HG03097 (cell line): ENCODE measurements at regions not wholly inside any gene's neighbourhood (a gene's known extent, or its start where the extent isn't known, plus 50 kb on each side); places are given as distances from the start of the nearest gene placed in this dataset.
"Not testable (repeated sequence)": the region's sequence is repeated elsewhere in the genome, so short reads cannot be mapped to it uniquely, and the experiment has no call there.

Experiments
- ATAC-seq: cut with Tn5 transposase; IDR thresholded peaks from one replicate; pipeline ENCODE4 v1.9.1; 2021; ENCODE audit not compliant: unreplicated experiment, low FRiP score

DNA sequence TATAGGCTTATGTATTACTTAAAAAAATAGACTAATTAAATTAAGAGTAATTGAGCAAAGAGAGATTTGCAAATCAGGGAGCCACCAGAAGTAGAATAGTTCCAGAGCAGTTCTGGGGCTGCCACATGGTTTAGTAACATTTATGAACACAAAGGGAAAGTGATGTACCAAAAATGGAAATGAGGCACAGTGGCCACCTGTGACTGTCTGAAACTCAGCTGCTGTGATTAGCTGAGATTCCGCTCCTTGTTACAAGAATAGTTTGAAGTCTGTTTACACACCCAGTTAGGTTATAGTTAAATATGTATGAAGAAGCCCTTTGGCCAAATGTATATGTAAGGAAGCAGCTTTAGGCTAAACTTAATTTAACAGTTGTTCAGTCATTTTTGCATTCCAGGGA, 901.5 kb upstream of the CHORDC1 start:
- ATAC-seq, result no peak

DNA sequence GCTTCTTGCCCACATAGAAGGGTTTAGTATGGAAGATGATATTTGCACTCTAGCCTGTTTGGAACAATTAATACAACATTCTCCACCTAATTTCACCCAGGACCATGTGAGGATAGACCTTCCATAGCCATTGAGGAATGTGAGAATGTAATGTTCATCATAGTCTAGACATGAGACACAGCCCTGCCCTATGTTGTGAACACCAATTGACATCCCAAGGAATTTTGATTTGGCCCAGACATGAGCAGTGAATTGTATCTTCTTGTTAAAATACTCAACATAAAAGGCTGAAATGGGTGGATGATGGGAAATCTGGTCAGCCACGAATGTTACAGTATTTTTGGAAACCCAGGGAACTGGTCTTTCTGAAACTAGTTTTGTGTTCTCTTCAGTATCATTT, 892.3 kb upstream of the CHORDC1 start:
- ATAC-seq, result no peak

DNA sequence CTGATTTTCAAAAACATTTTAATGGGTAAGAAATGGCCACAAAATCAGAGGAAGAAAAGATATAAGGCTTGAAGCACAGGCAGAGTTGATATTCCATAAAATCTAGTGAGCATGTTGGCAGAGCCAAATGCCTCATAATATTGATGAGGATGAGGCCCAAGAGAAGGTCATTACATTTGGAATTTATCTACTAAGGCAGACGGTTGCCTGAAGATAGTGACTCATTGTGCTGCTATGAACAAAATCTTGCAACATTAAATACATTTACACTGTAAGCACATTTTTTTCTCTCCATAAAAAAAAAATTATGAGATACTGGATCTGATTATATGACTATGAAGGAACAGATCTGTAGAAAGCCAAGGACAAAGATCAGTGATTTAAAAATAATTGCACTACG, 881.4 kb upstream of the CHORDC1 start:
- ATAC-seq, result no peak

DNA sequence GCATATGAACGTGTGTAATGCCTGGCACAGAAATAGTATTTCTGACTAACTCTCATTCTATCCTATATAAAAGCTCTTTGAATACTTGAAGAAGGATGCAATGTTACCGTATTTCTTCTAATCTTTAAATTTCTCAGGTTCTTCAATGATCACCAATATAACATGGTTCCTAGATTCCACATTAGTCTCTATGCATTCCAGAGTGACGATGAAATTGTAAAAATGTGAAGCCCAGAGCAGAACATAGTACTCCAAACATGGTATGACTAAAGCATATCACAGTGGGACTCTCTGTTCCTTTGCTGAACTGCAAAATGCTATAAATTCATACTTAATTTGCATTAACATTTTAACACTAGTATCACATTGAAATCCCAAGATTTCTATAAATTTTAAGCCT, 877.6 kb upstream of the CHORDC1 start:
- ATAC-seq, result no peak

DNA sequence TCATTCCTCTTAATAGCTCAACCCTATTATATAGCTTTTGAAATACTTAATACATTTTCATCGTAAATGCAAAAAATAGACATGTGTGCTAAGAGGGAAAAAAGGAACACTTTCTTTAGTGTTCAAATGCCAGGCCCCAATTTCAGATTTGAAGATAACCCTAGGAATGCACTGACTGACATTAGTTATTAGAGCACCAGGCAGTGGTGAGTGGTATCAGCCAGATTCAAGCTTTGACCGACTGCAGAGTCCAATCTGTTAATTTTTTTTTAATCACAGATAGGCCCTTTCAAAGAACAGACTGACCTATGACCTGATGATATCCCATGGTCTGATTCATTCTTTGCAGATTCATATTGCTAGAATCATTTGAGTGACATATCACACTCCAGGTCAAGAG, 874.2 kb upstream of the CHORDC1 start:
- no peak for ATAC-seq

DNA sequence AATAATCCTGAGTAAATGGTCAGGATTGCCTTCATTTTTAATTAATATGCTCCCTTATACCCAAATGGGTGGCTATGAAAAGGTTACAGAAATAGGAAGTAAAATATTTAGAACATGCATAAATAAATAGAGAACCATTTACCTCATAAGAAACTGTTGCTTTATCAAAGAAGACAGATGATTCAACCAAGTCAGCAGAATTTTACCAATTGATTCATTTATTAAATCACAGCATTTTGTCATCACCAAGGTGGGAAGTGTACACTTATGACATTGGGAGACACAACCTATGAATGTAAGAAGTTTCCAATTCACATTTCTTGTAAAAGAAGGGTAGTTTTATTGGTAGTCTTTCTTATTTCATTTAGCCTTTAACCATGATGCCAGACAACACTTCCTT, 870.3 kb upstream of the CHORDC1 start:
- ATAC-seq, result no peak

DNA sequence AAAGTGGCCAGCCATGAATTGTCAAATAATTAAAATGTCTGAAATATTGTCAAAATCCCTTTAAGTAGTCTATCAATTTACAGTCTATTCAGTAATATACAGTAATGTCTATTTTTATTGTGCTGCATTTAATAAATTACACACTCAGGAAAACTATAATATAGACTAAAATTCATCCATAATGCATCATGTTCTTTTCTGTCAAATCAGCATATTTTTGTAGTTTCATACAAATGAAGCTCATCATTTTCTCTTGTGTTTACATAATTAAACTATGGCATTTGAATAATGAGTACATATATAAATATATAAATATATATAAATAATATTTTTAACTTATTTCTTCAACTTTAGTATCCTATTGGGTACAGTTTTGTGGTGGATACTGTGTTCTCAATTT, 868.7 kb upstream of the CHORDC1 start:
- no peak for ATAC-seq

DNA sequence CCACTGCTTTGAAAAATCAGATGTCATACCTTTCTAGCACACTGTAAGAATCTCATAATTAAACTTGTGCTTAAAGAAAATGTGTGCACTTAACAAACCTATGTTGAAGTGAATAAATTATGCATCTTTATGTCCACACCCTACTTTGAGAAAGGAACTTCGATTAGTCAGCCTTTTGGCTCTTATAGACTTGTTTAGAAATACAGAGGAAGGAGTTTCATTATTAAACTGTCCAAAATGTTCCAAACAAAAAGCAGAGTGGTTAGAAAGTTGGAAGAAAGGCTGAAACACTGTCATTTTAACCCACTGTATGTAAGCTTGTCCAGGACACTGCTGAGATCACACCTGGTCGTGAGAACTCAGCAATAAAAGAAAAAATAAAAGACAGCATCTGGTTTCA, 863.2 kb upstream of the CHORDC1 start:
- no peak for ATAC-seq

DNA sequence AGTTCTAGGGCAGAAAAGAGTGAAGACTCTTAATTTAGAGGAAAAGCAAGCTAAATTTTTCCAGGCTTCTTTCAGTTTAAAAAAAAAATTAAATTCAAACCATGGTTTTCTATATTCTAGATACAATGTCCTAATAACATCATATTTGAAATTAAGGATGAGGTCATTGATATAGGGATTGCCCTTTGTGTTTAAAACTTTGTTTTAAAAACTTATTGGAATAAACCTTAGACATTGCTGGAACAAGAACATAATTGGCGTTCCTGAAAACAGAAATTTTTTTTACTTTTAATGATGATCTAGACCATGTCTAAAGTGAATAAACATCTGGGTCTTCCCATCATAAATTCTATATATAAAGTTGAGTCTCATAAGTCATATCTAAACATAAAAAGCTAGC, 859.4 kb upstream of the CHORDC1 start:
- ATAC-seq, result no peak

DNA sequence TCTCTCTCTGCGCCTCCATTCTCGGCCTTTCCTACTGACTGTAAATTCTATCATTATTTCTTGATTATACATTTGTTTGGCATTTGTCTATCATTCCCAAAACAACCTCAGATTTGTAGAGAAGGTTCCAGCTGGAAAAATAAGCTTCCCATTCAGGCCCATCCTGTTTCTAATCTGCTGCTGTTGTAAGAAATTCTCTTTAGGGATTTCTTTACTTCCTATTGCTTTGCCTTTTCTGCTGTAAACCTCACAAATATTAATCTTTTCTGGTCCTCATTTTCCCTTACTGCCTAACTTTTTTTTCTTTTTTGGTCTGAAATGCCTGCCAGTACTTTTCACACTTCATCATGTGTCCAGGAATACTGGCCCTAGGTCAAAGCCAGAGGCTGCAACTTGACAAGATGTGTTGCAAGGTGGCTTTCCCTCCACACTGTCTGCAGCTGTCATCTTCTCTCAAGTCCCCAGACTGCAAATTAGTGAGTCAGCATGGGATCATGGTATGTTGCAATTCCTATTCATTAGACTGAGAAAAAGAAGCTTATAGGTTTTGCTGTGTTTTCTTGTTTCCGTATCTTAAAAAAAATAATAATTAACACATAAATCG, 858.7 kb upstream of the CHORDC1 start:
- ATAC-seq, result no peak

DNA sequence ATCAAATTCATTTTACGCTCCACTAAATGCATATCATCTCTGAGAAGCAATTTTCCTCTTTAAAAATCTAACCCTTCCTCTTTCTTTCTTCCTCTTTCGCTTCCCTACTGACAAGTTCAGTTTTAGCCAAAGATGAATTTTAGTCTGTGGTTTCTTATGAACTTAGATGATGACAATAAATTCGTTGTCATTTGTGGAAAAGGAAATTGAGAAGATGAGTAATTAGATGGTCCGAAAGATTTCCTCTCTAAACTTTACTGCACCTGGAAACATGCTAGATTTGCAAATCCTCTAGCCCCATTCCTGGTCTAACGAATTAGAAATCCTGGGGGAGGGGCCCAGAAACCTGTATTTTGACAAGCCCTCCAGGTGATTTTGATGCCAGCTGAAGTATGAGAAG, 855.4 kb upstream of the CHORDC1 start:
- ATAC-seq, result no peak

DNA sequence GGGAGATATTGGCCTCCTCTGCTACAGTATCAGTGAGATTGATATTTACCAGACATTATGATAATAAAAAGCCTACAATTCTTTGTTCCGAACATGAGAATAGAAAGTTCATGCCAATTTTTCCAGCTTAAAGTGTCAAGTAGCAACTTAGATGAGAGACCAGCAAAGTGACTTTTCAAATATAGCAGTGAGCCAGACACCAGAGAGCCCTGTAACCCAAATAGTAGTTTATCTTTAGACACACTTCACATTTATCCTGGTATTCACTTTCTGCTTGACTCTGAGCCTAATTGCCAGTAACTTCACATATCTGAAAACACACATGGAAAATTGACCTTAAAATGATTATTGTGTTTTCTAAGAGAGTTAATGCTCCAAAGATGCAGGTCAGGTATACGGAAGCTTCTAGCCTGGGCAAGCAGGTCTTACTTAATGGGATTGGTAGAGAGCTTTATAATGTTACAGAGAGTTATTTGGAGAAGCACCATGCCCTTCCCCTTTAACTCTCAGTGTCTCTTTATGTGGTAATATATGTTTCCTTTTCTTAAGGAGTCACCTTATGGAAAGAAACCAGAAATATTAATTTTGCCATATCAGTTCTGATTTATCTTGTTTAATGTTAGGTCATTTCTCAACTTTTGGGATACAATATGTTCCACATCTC, 852.3 kb upstream of the CHORDC1 start:
- ATAC-seq, result no peak

DNA sequence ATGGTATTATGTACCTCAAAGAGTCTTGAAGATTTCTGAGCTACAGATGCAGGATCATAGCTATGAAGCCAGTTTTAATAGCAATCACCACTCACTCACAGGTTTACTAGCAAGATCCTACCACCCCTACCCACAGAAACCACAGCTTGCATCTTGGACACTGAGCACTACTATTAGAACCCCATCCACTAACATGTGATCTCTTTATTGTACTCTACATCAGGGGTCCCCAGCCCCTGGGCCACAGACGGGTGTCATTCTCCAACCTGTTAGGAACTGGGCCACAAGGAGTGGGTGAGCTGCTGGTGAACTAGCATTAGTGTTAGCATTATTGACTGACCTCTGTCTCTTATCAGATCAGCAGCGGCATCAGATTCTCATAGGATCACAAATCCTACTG, 844.8 kb upstream of the CHORDC1 start:
- ATAC-seq, result no peak

DNA sequence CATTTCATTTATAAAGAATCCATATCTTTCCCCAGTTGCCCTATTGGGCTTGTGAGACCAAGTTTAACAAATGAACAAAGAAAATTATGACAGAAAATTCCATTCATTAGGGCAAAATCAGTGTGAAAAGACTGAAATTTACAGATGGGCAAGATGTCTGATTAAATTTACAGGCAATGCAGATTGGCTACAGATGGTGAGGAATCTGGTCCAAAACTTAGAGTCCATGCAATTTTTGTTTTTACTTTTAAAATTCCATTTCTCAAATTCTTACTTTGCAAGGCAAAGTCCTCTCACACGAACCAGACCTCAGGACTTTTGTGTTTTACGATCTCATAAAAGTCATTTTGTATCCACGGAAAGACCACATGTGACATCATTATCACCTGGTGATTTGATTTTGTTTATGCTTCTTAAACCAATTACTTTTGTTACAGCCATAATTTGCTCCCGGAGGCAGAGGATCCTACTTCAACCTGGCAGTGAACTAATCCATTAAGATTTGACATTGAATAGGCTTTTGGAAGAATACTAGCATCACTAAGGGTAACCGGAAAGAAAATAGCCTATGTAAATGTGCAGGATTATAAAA, 843.7 kb upstream of the CHORDC1 start:
- no peak for ATAC-seq

DNA sequence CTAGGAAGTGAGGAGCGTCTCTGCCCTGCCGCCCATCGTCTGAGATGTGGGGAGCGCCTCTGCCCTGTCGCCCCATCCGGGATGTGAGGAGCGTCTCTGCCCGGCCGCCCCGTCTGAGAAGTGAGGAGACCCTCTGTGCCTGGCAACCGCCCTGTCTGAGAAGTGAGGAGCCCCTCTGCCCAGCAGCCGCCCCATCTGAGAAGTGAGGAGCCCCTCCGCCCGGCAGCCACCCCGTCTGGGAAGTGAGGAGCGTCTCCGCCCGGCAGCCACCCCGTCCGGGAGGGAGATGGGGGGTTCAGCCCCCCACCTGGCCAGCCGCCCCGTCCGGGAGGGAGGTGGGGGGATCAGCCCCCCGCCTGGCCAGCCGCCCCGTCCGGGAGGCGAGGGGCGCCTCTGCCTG, 840.5 kb upstream of the CHORDC1 start:
- not testable (repeated sequence) for ATAC-seq

DNA sequence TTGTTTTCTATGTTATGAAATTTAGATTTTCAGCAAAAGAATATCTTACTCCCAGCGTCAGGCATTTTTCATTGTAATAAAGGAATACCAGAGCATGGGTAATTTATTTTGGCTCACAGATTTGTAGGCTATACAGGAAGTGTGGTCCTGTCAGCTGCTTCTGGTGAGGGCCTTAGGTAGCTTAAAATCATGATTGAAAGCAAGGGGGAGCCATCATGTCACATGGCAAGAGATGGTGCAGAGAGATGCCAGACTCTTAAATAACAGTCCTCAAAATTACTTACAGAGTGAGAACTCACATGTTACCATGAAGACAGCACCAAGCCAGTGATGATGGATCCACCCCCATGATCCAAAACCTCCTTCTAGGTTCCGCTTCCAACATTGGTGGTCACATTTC, 825.0 kb upstream of the CHORDC1 start:
- ATAC-seq, result no peak

DNA sequence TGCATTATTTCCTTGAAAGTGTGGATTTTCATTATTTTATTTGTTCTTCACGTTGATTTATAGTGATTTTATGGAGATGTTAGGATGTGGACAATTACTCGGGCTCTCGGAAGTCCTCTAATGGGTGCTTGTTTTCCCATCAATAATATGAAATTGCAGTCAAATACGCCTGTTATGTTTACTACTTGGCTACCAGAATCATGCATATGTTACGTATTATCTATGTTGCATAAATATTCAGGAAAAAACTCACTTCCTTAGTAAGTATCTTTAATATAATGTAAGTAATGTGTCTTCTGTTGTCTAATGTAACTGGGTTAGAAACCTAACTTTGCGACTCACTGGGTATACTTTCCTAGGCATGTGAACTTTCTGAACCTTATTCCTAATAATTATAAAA, 823.4 kb upstream of the CHORDC1 start:
- ATAC-seq, result no peak

DNA sequence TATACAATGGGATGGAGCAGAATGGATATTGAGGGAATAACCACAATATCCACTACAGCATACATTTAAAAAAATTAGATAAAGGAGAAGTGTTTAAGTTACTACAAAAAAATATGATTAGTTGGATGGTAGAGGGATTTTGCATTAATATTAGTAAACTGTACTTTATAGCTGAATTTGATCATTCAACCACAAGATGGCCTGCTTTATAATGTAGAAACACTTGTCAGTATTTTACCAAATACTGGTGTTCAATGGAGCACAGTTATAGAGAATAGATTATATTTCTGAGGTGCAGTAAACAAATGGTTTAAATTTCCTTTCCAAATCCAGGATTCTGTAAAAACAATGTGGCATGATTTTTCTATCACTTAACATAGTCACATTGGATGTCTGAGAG, 818.8 kb upstream of the CHORDC1 start:
- no peak for ATAC-seq

DNA sequence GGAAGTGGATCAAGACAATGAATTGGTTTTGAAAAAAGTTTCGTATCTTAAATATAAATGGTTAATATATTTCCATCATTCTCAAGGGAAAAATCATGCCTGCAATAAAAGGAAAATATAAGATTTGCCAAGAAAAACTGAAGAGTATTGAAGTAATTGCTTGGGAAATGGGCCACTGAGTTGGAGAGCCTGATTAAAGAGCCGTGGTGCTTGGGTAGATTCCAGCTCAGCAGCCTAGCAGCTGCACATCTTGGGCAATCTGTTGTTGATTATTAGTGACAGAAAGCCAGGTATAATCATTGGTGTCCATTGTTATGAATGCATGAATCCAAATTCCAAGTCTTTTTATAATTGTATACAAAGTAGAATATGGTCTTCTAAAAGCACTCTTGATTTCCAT, 800.9 kb upstream of the CHORDC1 start:
- ATAC-seq, result no peak

DNA sequence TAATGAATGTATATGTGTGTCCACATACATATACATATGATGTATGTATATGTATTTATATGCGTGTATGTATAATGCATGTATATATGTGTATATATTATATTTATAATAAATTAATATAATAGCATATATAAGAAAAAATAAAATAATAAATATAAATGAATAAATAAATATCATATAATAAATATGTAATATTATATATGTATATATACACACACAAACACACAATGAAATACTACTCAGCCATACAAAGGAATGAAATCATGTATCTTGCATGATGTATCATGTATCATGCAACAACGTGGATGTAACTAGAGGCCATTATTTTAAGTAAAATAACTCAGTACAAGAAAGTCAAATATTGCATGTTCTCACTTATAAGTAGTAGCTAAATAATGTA, 788.7 kb upstream of the CHORDC1 start:
- ATAC-seq, result no peak

DNA sequence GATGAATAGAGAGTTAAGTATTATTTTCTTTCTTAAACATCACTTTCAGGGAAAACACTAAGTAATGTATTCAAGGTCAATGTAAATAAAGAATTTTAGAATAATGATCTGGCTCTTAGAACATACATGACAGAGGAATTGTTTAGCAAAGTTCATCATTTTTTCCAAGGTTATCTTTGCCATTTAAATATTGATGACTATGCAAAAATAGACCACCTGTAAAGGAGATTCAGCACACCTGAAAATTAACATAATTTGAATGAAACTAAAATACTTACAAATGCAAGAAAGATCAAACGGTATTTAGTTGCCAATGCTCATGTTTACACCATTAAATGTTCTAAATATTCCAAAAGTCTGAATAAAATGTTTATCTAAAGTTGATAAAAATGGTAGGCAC, 782.6 kb upstream of the CHORDC1 start:
- ATAC-seq, result no peak

DNA sequence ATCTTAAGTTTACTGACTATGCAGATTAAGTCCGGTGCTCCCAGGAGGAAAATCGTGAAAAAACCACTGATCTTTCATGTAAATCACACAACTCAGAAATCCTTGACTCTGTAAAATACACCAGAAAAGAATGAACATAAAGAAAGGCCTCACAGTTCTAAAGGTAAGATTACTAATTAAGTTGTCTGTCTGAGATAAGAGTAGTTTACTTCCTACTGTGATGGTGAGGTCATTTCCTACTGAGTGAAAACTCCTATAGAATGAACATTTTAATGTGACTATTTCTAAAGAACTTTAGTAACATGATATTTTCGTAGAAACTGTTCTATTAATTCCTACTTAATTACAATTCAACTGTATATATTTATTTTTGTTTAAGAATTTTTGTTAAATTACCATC, 774.4 kb upstream of the CHORDC1 start:
- ATAC-seq, result no peak
